Stimulated activated naive CD4-positive, alpha-beta T cell treated with Interleukin-2 at 50 U/mL for 16 hours (primary cell): ENCODE measurements at regions not wholly inside any gene's neighbourhood (a gene's known extent, or its start where the extent isn't known, plus 50 kb on each side); places are given as distances from the start of the nearest gene placed in this dataset.

Experiments
- DNase-seq: peaks from one replicate; lab custom pipeline; 2025; lab: John Stamatoyannopoulos, UW

- no peak for DNase-seq
Observed at GRCh38 chr14:42112108-42112507, 505.4 kb downstream of the LRFN5 start.

DNA sequence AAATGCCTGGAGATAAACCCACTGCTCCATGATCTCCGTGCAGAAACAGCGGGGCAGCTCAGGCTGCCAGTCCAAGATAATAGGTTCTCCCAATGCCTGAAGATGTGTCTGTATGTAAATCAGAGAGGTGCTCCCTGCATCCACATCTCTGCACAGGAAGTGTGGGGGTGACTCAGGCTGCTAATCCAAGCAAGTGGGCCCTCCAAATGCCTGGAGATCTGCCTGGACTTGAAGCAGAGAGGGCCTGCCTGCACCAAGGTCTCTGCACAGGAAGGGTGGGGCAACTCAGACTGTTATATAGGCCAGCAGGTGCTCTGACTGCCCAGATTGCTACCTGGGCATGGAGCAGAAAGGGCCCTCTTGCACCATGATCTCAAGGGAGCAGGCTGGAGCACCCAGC, 504.7 kb downstream of the LRFN5 start:
- DNase-seq, result no peak

- DNase-seq, result no peak
Observed at GRCh38 chr14:42110167-42110566, 503.5 kb downstream of the LRFN5 start.

DNA sequence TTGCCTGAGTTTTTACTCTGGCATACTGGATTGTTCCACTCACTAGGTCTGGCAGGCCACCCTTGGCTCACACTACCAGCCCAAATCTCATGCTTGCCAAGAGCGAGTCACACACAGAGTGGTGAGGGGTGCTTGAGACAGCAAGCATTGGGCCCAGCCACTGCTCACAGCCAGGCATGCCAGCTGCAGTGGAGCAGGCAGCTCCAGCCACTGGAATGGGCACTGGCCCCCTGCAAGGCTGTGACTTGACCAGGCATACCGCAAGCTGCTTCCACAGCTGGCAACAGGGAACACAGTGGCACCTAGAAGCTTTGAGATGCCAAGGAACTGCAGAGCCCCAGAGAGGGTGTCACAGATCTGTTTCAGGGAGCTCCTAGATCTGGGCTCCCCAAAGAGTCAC, 488.5 kb downstream of the LRFN5 start:
- DNase-seq, result no peak

DNA sequence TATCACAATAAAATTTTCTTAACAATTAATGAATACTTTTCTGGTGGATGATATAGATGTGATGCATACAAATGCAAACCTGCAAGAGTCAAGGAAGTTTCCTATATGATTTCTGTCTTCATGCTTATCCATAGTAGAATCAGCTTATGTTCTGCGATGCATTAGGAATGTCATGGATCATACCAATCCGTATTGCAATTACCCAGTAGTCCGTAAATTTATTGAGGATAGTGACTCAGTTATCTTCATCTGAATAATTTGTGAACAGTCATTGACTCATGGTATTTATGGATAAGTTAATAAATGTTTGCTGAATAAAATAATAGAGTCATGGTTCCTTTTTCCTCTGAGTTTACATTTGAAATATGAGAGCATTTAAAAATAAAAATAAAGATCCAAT, 483.4 kb downstream of the LRFN5 start:
- no peak for DNase-seq

DNA sequence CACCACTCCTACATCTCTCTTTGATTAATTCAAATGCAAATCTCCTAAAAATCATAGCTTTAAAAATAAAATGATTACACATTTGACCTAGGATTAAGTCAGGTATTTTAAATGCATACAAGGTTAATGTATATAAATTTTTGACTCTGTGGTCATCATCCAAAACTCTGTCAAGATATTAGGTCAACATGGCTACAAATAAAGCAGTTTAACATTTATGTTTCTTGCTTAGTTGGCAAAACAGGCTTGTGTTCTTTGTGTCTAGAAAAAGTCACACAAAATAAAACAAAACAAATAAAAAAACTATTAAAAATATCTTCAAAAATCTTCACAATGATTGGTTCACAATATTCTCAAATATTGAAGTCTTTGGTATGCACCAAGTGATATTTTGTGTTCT, 473.2 kb downstream of the LRFN5 start:
- no peak for DNase-seq

- DNase-seq, result no peak
Observed at GRCh38 chr14:42078345-42078744, 471.7 kb downstream of the LRFN5 start.

DNA sequence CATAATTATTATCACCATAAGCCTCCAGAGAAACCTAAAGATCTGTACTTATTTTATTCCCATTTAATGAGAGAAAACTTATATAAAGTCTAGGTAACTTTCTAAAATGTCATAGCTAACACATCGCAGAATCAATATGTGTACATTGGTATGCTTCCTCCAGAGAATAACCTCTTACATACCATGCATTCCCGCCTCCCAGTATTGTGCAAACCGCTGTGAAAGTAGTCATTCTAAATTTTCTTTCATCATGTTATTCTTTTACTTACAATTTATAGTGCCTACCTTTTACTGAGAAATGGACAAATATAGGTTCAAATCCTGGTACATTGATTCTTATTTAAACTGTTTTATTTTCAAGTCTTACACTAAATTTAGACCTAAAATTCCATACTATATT, 463.4 kb downstream of the LRFN5 start:
- DNase-seq, result no peak

DNA sequence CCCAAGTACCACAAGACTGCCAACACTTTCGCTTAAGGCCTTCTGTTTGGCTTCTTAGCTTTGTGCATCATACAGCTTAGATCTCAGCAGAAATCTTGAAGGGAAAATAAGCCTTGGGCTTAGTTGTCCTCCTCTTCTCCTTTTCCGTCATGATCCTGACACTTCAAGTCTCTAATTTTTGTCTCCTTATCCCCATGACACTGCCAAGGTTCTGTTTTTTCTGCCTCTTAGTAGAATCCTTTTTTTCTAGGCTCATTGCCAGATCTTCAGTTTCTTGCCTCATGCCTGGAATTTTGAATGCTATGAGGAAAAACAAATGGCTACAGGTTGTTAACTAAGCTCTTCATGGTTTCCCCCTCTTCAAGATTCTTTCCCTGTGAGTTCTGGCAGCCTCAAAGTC, 450.4 kb downstream of the LRFN5 start:
- no peak for DNase-seq

DNA sequence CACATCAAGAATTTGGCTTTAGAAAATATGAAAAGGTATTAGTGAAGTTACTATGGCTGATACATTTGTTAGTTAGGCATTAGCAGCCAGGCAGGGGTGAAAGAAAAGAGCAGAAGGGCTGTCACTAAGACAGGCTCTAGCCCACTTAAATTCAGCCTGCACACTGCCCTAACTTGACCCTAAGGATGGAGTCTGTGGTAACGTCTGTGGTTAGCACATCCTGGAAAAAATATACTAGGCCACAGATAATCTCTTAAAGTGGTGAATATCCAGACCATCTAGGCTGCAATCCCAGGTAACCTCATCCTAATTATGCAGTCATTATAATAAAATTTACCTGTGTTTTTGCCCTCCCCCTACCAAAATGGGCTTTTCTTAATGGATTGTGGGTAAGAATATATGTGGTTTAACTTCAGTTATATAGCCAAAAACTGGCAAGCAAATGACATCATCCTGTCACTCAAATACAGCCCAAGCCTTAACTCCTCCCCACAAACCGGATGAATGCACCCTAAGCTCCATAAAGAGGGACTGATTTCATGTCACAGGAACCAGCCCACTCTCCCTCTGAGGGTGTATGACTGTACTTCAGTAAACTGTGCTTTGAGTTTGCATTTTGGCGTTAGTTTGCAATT, 440.9 kb downstream of the LRFN5 start:
- no peak for DNase-seq

DNA sequence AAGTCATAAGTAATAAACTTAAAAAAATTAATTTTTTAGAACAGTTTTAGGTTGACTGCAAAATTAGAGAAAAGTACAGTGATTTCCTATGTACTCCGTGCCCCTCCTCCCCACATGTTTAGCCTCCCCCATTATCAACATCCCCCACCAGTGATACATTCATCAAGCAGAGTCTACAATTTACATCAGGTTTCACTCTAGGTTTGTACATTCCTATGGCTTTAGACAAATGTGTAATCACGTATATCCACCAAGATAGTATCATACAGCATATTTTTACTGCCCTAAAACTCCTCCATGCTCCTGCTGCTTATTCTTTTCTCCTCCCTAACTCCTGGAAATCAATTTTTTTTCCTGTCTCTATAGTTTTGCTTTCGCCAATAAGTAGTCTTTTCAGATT, 438.7 kb downstream of the LRFN5 start:
- DNase-seq, result no peak

GRCh38 chr14:42028607-42029006, 421.9 kb downstream of the LRFN5 start:
- no peak for DNase-seq

DNA sequence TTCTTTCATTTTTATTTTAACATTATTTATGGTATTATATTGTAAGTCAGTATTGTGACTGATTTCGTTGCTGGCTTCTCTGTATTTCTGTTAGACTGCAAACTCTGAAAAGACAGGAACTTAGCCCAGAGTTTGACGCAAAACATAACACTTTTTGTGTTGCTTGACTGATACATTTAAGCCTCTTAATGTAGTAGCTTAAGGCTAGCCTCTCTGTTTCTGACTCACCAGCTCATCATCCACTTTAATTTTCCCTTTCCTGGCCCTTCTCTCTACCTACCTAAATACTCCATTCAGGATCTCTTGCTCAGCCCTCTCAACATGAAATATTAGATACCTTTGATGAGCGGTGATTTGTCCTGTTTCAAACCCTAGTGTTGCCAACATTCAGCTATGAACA, 420.6 kb downstream of the LRFN5 start:
- no peak for DNase-seq

DNA sequence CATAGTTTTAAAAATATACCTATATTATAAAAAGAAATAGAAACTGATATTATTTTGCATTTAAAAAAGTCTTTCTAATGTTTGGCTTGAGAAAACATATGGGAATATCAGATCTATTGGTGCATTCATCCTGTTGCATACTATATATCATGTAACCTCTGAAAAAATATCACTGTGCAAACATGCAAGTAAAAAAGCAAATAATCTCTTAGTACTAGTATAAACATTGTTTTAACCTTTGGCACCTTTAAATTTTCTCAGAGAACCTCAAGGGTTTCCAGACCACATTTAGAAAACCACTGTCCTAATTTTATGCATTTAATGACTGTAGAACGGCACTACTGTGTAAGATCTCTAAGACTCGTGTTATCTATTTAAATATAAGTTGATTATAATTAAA, 416.8 kb downstream of the LRFN5 start:
- no peak for DNase-seq

DNA sequence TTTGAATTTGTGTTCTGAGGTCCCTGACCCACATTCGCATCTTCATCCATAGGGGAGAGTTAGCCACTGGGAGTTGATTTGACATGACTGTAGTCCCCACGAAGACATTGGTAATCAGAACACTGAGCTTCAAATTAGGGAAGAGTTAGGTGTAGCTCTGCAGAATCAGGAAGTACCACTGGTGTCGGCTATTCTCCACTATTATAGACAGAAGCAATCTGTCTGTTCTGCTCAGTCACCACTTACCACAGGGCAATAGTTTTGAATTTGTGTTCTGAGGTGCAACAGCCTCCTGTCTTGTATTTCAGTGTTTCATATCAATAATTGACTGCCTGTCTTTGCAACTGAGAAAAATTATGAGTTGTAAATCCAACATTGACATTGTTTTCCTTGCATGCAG, 407.6 kb downstream of the LRFN5 start:
- no peak for DNase-seq

- DNase-seq, result no peak
Observed at GRCh38 chr14:42013559-42013958, 406.9 kb downstream of the LRFN5 start.

- no peak for DNase-seq
Observed at GRCh38 chr14:42013153-42013552, 406.5 kb downstream of the LRFN5 start.

DNA sequence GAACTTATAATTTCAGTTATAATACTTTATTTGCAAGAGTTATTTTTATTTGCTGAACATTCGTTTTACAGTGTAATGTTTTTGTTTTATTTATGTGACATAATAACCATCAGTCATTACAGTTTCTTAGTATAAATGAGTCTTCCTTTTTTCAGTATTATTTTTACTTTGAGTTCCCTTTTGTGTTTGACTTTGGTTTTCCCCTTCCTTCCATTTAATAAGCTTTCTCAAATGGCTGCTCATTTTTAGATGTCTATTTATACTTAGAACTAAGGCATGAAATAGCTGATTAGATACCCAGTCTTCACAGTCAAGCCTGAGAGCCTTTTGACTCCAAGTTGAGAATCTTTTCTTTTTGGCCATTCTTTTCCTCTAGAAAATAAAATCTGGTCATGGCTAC, 404.5 kb downstream of the LRFN5 start:
- DNase-seq, result no peak

GRCh38 chr14:42004321-42004720, 397.6 kb downstream of the LRFN5 start:
- DNase-seq, result no peak

- no peak for DNase-seq
Observed at GRCh38 chr14:42002141-42002540, 395.5 kb downstream of the LRFN5 start.

- no peak for DNase-seq
Observed at GRCh38 chr14:42001431-42001830, 394.8 kb downstream of the LRFN5 start.

DNA sequence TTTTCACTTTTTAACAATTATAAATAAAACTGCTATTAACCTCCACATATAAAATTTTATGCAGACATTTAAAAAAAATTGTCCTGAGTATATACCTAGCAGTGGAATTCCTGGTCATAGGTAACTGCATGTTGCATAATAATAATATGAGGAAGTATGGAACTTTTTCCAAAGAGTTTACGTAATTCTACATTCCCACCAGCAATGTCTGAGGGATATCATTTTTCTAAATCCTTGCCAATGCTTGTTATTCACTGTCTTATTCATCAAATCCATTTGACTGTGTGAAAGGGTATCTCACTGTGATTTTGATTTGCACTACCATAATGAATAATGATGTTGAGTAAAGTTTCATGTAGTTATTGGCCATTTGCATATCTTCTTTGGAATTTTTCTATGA, 393.8 kb downstream of the LRFN5 start:
- DNase-seq, result no peak

GRCh38 chr14:41993687-41994086, 387.0 kb downstream of the LRFN5 start:
- DNase-seq, result no peak

- no peak for DNase-seq
Observed at GRCh38 chr14:41986700-41987099, 380.0 kb downstream of the LRFN5 start.
